ENCODE measurements at regions not wholly inside any gene's neighbourhood (a gene's known extent, or its start where the extent isn't known, plus 50 kb on each side); places are given as distances from the start of the nearest gene placed in this dataset.

DNA sequence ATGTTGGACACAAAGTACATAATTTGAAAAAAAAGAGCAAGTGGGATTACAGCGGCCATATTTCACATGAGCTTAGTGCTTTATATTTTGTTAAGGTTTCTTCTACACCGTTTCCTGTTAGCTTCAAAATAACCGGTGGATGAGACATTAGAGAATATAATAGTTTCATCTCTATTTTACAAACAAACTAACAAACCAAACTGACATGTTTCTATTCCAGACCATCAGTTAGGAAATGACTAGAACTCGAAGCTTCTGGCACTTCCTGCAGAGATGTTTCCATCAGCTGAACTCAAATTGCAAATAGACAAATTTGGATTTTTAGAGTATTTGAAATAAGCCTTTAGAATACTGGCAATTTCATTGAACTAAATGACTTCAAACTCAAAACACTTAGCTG lies 86.5 kb downstream of the MTRR start:
- DNase-seq = no peak

- DNase-seq = no peak
Observed at GRCh38 chr5:7957329-7957728, 88.4 kb downstream of the MTRR start.

DNA sequence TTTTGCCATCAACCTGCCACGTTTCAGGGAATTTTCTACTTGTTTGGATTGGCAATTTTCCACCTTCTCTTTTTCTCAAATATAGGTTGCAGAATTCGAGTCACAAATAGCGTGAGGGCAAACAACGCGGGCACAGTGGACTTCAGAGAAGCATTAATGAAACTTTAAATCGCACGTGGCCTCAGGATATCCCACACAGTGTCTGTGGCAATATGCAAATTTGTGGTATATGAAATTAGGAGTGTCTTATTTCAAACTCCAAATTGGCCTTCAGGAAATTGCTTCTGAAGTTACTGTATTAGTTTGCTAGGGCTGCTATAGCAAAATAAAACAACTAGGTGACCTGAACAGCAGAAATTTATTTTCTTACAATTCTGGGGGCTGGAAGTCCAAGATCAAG lies 91.2 kb downstream of the MTRR start:
- DNase-seq = no peak

DNA sequence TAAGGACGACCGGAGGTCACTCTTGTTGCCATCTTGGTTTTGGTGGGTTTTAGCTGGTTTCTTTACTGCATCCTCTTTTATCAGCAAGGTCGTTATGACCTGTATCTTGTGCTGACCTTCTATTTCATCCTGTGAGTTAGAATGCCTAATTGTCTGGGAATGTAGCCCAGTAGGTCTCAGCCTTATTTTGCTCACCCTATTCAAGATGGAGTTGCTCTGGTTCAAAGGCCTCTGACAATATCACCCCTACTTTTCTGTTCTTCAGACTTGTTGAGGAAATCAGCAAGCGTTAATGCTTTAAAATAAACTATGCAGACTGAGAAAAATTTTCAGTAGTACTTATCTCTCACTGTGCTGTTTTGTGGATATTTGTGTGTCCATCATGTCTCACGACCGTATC lies 92.6 kb downstream of the MTRR start:
- DNase-seq = no peak

DNA sequence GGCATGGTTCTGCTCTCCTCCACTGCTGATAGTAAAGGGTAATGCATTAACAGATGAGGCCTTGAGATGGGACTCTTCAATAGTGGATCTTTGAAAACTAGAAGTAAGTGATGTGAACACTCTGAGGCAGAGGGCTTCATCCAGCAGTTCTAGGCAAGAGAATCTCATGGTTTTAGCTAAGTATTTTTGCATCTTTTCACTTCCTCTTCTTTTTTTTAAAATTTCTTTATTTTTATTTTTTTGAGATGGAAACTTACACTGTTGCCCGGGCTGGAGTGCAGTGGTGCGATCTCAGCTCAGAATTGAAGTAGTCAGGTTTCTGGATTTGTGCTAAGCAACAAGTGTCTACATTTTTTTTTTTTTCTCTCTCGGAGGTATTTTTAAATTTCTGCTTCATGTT lies 101.9 kb downstream of the MTRR start:
- DNase-seq = no peak

- no peak for DNase-seq
Observed at GRCh38 chr5:7976411-7977190, 107.7 kb downstream of the MTRR start.

- DNase-seq = no peak
Observed at GRCh38 chr5:7978114-7978513, 109.2 kb downstream of the MTRR start.

- no peak for DNase-seq
Observed at GRCh38 chr5:7978991-7979390, 110.0 kb downstream of the MTRR start.

DNA sequence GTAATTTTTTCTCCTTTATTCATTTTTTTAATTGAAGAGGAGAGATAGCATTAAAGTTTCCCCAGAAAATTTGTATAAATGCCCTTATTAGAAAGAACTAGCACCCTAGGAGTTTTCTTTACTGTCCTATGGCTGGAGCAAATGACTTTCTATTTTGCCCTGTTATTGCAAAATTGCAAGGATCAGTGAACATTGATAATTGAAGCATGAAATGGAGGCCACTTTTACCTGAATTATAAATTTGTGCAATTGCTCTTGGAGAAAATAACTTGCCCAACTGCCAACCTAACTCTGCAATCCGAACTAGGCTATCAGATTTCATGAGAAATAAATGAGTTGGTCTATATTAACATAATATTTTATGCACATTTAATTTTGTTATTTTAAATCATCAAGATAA lies 111.9 kb downstream of the MTRR start:
- DNase-seq = no peak

GRCh38 chr5:7983433-7983832 lies 114.5 kb downstream of the MTRR start:
- no peak for DNase-seq

DNA sequence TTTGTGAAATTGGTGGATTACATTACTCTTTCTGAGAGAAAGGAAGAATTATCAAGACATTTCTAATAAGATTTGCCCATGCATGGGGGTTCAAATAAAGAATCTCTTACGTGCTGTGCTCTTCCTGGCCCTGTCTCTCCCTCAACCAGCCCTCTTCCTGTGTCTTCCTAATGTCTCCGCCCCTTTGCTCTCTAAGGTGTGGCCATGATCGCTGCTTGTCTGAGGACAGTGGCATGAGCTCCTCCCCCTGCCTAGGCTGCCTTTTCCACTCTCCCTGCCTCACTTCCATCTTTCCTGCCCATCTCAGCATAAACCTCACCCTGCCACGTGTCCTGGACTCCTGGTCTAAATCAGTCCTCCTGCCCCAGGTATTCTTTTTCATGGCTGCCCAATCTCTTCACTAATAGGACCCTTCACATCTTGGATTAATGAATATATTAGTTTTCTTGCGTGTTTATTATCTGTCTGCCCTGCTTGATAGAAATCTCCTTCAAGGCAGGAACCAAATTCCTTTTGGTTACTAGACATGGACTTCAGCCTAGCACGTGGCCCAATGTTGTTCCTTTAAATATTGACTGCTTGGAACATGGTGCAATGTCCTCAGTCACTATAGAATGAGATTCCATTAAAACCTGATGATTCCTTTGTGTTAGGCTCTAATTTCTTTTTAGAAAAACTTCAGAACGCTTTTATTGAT lies 122.3 kb downstream of the MTRR start:
- DNase-seq = peak; percentile 72

DNA sequence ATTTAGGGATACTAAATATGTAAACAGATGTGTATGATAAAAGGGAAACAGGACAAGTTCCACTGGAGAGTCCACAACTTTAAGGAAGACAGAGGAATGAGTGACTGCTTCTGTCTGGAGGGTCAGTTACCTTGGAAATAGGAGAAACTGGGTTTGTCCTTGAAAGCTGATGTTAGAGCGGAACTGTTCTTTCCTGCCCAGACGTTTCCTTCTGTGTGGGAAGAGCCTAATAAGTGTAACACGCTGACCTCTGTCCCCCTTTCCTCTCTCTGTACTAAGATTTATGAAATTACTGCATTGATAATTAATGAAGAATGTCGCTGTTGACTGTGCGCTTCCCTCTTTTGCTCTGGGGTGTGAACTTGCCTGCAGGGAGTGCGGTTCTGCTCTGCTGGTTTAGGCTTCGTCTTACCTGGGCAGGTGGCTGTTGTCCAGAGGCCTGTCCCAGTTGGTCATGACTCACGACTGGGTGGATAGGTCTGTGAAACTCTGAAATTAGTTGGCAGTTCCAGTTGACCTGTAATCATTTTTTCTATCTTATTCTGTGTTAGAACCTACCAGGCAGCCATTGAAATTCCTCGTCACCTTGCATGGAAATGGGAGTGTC lies 126.8 kb downstream of the MTRR start:
- no peak for DNase-seq

DNA sequence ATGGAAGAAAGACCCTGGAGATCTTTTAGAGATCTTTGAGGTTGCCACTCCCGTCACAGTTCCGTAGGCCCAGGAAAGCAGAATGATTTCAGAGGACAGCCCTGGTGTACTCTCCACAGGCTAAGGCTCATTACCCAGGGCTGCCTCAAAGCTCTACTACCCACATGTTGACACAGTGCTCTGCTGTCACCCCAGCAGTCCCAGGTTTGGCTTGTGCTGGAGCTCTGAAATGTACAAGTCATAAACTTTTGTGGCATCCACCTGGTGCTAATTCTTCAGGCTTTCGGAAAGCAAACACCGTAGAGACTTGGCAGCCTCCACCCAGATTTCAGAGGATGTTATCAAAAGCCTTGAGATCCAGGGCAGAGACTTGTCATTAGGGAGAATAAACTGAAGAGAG lies 136.5 kb downstream of the MTRR start:
- DNase-seq = no peak

DNA sequence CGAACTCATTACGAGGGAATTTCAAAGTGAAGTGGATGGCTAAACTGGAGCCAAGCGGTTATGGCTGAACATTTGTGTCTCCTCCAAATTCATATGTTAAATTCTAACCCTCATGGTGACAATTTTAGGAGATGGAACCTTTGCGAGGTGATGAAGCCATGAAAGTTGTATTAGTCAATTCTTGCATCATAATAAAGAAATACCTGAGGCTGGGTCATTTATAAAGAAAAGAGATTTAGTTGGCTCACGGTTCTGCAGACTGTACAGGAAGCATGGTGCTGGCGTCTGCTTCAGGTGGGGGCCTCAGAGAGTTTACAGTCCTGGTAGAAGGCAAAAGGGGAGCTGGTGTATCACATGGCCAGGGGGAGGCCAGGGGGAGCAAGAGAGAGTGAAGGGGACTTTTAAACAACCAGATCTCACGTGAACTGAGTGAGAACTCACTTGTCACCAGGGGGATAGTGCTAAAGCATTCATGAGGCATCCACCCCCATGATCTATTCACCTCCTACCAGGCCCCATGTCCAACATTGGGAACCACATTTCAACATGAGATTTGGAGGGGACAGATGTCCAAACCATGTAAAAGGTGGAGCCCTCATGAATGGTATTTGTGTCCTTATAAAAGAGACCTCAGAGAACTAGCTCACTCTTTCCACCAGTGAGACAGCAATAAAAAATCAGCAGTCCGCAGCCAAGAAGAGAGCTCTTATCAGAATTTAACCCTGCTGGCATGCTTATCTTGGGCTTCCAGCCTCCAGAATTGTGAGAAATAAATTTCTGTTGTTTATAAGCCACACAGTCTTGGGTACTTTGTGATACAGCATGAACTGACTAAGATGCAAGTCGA lies 143.4 kb downstream of the MTRR start:
- no peak for DNase-seq

GRCh38 chr5:8013948-8014710 lies 145.2 kb downstream of the MTRR start:
- DNase-seq = no peak

- no peak for DNase-seq
Observed at GRCh38 chr5:8019719-8020218, 150.8 kb downstream of the MTRR start.

- DNase-seq = no peak
Observed at GRCh38 chr5:8020861-8021514, 152.0 kb downstream of the MTRR start.

DNA sequence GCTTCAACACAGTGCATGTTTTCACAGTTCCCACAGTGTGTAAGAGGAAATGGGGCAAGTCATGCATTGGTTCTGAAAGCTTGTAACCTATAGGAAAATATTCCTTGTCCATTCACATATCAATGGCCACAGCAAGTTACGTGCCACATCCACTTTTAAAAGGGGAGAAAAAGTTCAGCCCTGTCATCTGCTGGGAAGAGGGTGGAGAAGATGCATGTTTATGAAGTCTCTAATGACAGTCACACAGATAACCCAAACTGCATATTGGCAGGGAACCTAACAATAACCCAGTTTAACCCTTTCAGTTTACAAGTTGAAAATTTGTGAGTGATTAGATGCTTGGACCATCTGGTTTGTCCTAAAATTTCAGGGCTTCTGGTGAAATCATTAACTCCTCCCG lies 159.3 kb downstream of the MTRR start:
- DNase-seq = no peak

DNA sequence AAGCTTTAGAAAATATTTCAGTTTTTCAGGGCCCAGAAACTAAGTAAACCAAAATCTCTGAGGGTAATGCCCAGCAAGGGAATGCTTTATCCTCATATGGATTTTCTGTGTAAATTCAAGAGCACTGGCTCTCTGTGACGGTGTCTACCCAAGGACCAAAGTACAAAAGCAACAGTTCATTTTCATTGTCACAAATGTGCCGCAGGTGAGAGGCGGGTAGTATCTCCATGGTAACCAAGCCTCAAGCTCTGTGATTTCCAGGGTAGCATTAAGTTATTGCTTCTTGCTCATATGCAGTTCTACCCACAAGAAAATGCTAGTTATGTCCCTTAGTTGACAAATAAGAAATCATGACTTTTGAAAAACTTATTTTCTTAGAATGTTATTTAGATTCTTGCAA lies 164.3 kb downstream of the MTRR start:
- DNase-seq = peak; percentile 67

GRCh38 chr5:8034852-8035251 lies 165.9 kb downstream of the MTRR start:
- DNase-seq = no peak

- no peak for DNase-seq
Observed at GRCh38 chr5:8048920-8049319, 180.0 kb downstream of the MTRR start.
